ENCODE measurements at regions not wholly inside any gene's neighbourhood (a gene's known extent, or its start where the extent isn't known, plus 50 kb on each side); places are given as distances from the start of the nearest gene placed in this dataset.

DNA sequence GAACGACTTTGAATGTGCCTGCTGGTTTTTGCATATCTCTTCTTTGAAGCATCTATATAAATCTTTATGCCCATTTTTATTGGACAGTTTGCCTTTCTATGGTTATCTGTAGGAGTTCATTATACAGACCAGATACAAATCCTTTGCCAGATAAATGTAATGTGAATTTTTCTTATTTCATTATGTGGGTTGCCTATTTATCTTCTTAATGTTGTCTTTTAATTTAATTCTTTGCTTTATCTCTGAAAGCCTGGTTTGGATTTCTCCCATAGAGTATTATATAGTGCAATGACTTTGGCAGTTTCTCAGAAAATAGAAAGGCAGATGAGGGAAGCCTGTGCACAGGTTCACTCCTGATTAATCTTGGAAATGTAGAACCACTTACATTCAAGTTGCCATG lies 1025.1 kb downstream of the GRM8 start:
- no peak for DNase-seq (ENCODE audit: extremely low spot score, unreplicated experiment)
- Mint-ChIP-seq H3K9me3 (no peaks in the 10 kb centered on the region), H3K4me1 (ENCODE audit: unreplicated experiment) (no peaks in the 10 kb centered on the region), H3K36me3 (no peaks in the 10 kb centered on the region), H3K4me3 (no peak overlapping the region), H3K27me3 (no peaks in the 10 kb centered on the region), H3K27ac (no peak overlapping the region)
- TF ChIP-seq, protein P1, sequence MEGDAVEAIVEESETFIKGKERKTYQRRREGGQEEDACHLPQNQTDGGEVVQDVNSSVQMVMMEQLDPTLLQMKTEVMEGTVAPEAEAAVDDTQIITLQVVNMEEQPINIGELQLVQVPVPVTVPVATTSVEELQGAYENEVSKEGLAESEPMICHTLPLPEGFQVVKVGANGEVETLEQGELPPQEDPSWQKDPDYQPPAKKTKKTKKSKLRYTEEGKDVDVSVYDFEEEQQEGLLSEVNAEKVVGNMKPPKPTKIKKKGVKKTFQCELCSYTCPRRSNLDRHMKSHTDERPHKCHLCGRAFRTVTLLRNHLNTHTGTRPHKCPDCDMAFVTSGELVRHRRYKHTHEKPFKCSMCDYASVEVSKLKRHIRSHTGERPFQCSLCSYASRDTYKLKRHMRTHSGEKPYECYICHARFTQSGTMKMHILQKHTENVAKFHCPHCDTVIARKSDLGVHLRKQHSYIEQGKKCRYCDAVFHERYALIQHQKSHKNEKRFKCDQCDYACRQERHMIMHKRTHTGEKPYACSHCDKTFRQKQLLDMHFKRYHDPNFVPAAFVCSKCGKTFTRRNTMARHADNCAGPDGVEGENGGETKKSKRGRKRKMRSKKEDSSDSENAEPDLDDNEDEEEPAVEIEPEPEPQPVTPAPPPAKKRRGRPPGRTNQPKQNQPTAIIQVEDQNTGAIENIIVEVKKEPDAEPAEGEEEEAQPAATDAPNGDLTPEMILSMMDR (conservative IDR thresholded peaks at IDR 0.05) = no peak

DNA sequence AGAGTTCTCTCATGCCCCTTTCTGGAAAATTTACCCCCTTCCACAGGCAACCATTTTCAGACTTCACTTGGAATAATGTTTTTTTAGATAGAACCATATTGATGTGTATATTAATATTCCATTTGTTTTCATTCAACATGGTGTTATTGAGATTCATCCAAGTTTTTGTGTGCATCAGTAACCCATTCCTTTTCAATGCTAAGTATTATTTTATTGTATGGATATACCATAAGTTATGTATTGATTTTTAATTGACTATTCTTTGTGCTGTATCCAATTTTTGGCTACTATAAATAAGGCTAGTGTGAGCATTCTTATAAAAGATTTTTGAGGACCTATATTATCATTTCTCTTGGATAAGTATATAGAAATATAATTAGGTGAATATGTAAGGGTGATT lies 1025.7 kb downstream of the GRM8 start:
- Mint-ChIP-seq H3K27me3 (no peaks in the 10 kb centered on the region), H3K4me1 (ENCODE audit: unreplicated experiment) (no peaks in the 10 kb centered on the region), H3K4me3 (no peak overlapping the region)

DNA sequence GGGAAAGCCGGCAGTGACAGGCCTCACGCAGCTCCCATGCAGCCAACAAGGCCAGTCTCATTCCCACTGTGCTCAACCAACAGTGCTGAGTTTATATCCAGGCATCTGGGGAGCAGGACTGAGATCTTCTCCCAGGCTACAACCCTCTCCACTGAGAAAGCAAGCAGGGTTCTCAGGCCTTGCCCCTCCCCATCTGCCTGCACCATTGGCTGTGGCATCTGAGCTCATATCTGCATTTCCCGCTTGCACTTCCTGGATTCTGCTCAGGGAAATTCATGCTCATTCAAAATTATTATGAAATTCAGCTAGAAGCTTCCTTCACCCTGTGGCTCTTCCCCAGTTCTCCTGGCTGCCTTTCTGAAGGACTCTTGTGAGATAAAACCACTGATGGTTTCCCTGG lies 1029.0 kb downstream of the GRM8 start:
- Mint-ChIP-seq H3K4me1 (ENCODE audit: unreplicated experiment) (no peaks in the 10 kb centered on the region), H3K4me3 (no peak overlapping the region), H3K27ac (no peak overlapping the region), H3K27me3 (no peaks in the 10 kb centered on the region), H3K9me3 (no peaks in the 10 kb centered on the region), H3K36me3 (no peaks in the 10 kb centered on the region)
- TF ChIP-seq, protein P1 (conservative IDR thresholded peaks at IDR 0.05) = no peak
- no peak for DNase-seq (ENCODE audit: extremely low spot score, unreplicated experiment)

More for the DNA sequence above, 1025.7 kb downstream of the GRM8 start:
- DNase-seq (ENCODE audit: extremely low spot score, unreplicated experiment) = no peak
- Mint-ChIP-seq H3K9me3 (no peaks in the 10 kb centered on the region), H3K27ac (no peak overlapping the region), H3K36me3 (no peaks in the 10 kb centered on the region)
- TF ChIP-seq, protein P1 (conservative IDR thresholded peaks at IDR 0.05) = no peak

DNA sequence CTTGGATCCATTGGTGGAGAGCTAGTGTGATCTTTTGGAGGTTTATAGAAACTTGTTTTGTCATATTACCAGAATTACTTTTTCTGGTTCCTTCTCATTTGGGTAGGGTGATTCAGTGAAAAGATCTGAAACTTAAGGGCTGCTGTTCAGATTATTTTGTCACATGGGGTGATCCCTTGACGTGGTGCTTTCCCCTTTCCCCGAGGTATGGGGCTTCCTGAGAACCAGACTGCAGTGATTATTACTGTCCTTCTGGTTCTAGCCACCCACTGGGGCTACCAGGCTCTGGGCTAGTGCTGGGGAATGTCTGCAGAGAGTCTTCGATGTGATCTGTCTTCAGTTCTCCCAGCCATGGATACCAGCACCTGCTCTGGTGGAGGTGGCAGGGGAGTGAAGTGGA lies 1030.0 kb downstream of the GRM8 start:
- Mint-ChIP-seq H3K27ac (no peak overlapping the region), H3K9me3 (no peaks in the 10 kb centered on the region), H3K4me1 (ENCODE audit: unreplicated experiment) (no peaks in the 10 kb centered on the region), H3K4me3 (no peak overlapping the region), H3K27me3 (no peaks in the 10 kb centered on the region), H3K36me3 (no peaks in the 10 kb centered on the region)
- no peak for DNase-seq (ENCODE audit: extremely low spot score, unreplicated experiment)
- TF ChIP-seq, protein P1 (conservative IDR thresholded peaks at IDR 0.05) = no peak

DNA sequence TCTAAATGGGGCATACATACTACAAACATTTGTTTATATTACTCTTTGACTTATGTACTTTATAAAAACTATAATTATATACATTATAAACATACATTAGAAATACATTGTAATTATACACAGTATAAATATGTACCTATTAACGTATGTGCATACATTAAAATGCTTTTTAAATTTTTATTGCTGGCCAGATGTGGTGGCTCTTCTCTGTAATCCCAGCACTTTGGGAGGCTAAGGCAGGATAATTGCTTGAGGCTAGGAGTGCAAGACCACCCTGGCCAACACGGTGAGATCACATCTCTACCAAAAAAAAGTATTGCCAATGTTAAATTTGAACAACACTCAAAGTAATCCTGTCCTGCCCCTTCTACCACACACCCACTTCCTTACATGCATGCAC lies 1037.0 kb downstream of the GRM8 start:
- H3K4me3 Mint-ChIP-seq = no peak overlapping the region
- DNase-seq (ENCODE audit: extremely low spot score, unreplicated experiment) = no peak
- H3K9me3 Mint-ChIP-seq = no peaks in the 10 kb centered on the region
- H3K27me3 Mint-ChIP-seq = no peaks in the 10 kb centered on the region
- H3K27ac Mint-ChIP-seq = no peak overlapping the region
- H3K4me1 Mint-ChIP-seq (ENCODE audit: unreplicated experiment) = no peaks in the 10 kb centered on the region
- H3K36me3 Mint-ChIP-seq = no peaks in the 10 kb centered on the region
- TF ChIP-seq, protein P1 (conservative IDR thresholded peaks at IDR 0.05) = no peak

DNA sequence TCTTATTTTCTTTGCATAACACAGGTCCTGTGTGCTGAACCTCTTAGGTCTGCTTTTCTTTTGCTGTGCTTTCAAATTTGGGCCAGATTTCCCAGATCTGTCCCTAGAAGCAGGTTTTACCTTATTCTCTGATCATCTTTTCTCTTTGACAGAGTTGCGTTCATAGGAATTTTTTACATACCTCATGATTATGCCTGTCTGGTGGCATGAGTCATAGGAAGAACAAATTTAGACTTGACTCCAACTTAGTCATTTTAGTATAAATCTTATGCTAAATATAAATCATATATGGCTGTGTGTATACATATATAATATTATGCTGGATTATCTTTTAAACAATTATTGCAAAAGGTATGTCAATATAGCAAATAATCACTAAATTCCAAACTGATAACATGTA lies 1038.9 kb downstream of the GRM8 start:
- Mint-ChIP-seq H3K9me3 (no peaks in the 10 kb centered on the region), H3K27ac (peak overlapping the region; percentile 71), H3K4me3 (no peak overlapping the region), H3K27me3 (no peaks in the 10 kb centered on the region), H3K4me1 (ENCODE audit: unreplicated experiment) (no peaks in the 10 kb centered on the region), H3K36me3 (no peaks in the 10 kb centered on the region)
- DNase-seq (ENCODE audit: extremely low spot score, unreplicated experiment) = no peak
- TF ChIP-seq, protein P1 (conservative IDR thresholded peaks at IDR 0.05) = no peak

All from type B pancreatic cell (in vitro differentiated cells).